A673 (cell line): ENCODE measurements at regions not wholly inside any gene's neighbourhood (a gene's known extent, or its start where the extent isn't known, plus 50 kb on each side); places are given as distances from the start of the nearest gene placed in this dataset.
"Not testable (repeated sequence)": the region's sequence is repeated elsewhere in the genome, so short reads cannot be mapped to it uniquely, and the experiment has no call there.

ENCODE experiments used
- BruUV-seq: library from RNA; stranded (reverse); fragments of 400-500 nt; replicated peaks from 2 replicates; lab custom pipeline; 2021; lab: Mats Ljungman, UMichigan
- CTCF ChIA-PET: fragments of 300-600 bp; sonication (Branson Sonifier 250); formaldehyde crosslinking; loops from one replicate; lab custom pipeline; 2022; ENCODE audit warnings: antibody characterized with exemption; lab: Charles Lee
- POLR2A ChIA-PET: fragments of 300-600 bp; sonication (Branson Sonifier 250); formaldehyde crosslinking; loops from one replicate; lab custom pipeline; 2022; ENCODE audit warnings: antibody characterized with exemption; ENCODE audit not compliant: low non-redundant PET; lab: Charles Lee
- DNase-seq: peaks from one replicate; pipeline ENCODE4 v3.0.0-alpha.2; 2015; ENCODE audit warnings: low spot score
- H3K27ac ChIP-seq: fragments of 200-600 bp; sonication (generic); 2 replicates; pipeline ENCODE4 v1.5.1; 2016; ENCODE audit warnings: mixed run types, low read depth, mild to moderate bottlenecking, mixed read lengths, antibody characterized with exemption, low read length; ENCODE audit not compliant: poor library complexity, severe bottlenecking
- H3K27me3 ChIP-seq: fragments of 200-600 bp; sonication (generic); replicated peaks from 2 replicates; pipeline ENCODE4 v1.6.1; 2017; ENCODE audit warnings: mixed run types, low read depth, mild to moderate bottlenecking, mixed read lengths, antibody characterized with exemption, low read length; ENCODE audit not compliant: insufficient read depth, poor library complexity
- H3K36me3 ChIP-seq: fragments of 200-600 bp; sonication (generic); 2 replicates; pipeline ENCODE4 v1.6.1; 2016; ENCODE audit warnings: mixed run types, mild to moderate bottlenecking, mixed read lengths, antibody characterized with exemption, low read length; ENCODE audit not compliant: insufficient read depth, poor library complexity, severe bottlenecking
- H3K4me1 ChIP-seq: fragments of 200-600 bp; sonication (generic); 2 replicates; pipeline ENCODE4 v1.6.1; 2017; ENCODE audit warnings: mixed run types, mild to moderate bottlenecking, mixed read lengths, antibody characterized with exemption, low read length; ENCODE audit not compliant: insufficient read depth, poor library complexity, severe bottlenecking
- H3K4me3 ChIP-seq: fragments of 200-600 bp; sonication (generic); 2 replicates; pipeline ENCODE4 v1.5.1; 2016; ENCODE audit warnings: low read depth, mixed run types, mild to moderate bottlenecking, mixed read lengths, low read length; ENCODE audit not compliant: poor library complexity, severe bottlenecking
- H3K9me3 ChIP-seq: fragments of 200-600 bp; sonication (generic); 2 replicates; pipeline ENCODE4 v1.6.1; 2016; ENCODE audit warnings: mixed run types, low read depth, mild to moderate bottlenecking, mixed read lengths, antibody characterized with exemption, low read length; ENCODE audit not compliant: poor library complexity, severe bottlenecking
- CTCF ChIP-seq: fragments of 300-800, 200-600 bp; sonication (generic); conservative IDR thresholded peaks from 2 replicates; pipeline ENCODE4 v1.5.1; 2017; ENCODE audit warnings: low read depth, mild to moderate bottlenecking, antibody characterized with exemption, low read length, moderate library complexity, mixed read lengths
- EZH2 ChIP-seq: fragments of 200-600 bp; sonication (generic); IDR thresholded peaks from 2 replicates; pipeline ENCODE4 v1.6.1; 2017; ENCODE audit warnings: borderline replicate concordance, low read depth, mild to moderate bottlenecking, mixed read lengths, antibody characterized with exemption, low read length; ENCODE audit not compliant: poor library complexity, severe bottlenecking
- intact Hi-C: fragments of 100-400 bp; cut with micrococcal nuclease; formaldehyde crosslinking; loops from one replicate; pipeline ENCODE4 v1.10.0; 2022; ENCODE audit not compliant: unreplicated experiment

GRCh38 chr7:85682833-85683620, 496.2 kb upstream of the SEMA3D start:
- POLR2A ChIA-PET = interaction anchor here (0.7 kb wide), 1 partner anchor 65 kb away, joined by 4 read pairs; no protein-coding TSS in a partner anchor
- intact Hi-C loops = loop anchor here (5.0 kb wide), 1 partner anchor 49 kb away; no protein-coding TSS in a partner anchor
- Histone ChIP-seq H3K9me3 (no peaks in the 10 kb centered on the region), H3K27ac (no peak overlapping the region), H3K27me3 (no peaks in the 10 kb centered on the region), H3K4me3 (no peak overlapping the region), H3K4me1 (no peaks in the 10 kb centered on the region), H3K36me3 (no peaks in the 10 kb centered on the region)
- TF ChIP-seq CTCF = no peak
- no peak for TF ChIP-seq EZH2
- CTCF ChIA-PET = no interaction called here
- no TSS peak for BruUV-seq
- DNase-seq = peak; percentile 24

GRCh38 chr7:85681241-85681640, 494.4 kb upstream of the SEMA3D start:
- Histone ChIP-seq H3K27me3 (no peaks in the 10 kb centered on the region), H3K9me3 (no peaks in the 10 kb centered on the region), H3K36me3 (no peaks in the 10 kb centered on the region), H3K4me1 (no peaks in the 10 kb centered on the region), H3K27ac (no peak overlapping the region), H3K4me3 (no peak overlapping the region)
- ChIA-PET POLR2A (no interaction called here), CTCF (no interaction called here)
- no TSS peak for BruUV-seq
- DNase-seq = no peak
- TF ChIP-seq EZH2 (no peak), CTCF (no peak)
- intact Hi-C loops = loop anchor here (5.0 kb wide), 1 partner anchor 51 kb away; no protein-coding TSS in a partner anchor

- CTCF ChIA-PET, H3K27me3 ChIP-seq, BruUV-seq, POLR2A ChIA-PET, H3K4me3 ChIP-seq, H3K9me3 ChIP-seq, H3K4me1 ChIP-seq, DNase-seq, intact Hi-C loops, H3K27ac ChIP-seq, H3K36me3 ChIP-seq: not testable (repeated sequence)
Measured at GRCh38 chr7:85675093-85675492, 488.2 kb upstream of the SEMA3D start.
